ENCODE measurements at regions not wholly inside any gene's neighbourhood (a gene's known extent, or its start where the extent isn't known, plus 50 kb on each side); places are given as distances from the start of the nearest gene placed in this dataset.

DNA sequence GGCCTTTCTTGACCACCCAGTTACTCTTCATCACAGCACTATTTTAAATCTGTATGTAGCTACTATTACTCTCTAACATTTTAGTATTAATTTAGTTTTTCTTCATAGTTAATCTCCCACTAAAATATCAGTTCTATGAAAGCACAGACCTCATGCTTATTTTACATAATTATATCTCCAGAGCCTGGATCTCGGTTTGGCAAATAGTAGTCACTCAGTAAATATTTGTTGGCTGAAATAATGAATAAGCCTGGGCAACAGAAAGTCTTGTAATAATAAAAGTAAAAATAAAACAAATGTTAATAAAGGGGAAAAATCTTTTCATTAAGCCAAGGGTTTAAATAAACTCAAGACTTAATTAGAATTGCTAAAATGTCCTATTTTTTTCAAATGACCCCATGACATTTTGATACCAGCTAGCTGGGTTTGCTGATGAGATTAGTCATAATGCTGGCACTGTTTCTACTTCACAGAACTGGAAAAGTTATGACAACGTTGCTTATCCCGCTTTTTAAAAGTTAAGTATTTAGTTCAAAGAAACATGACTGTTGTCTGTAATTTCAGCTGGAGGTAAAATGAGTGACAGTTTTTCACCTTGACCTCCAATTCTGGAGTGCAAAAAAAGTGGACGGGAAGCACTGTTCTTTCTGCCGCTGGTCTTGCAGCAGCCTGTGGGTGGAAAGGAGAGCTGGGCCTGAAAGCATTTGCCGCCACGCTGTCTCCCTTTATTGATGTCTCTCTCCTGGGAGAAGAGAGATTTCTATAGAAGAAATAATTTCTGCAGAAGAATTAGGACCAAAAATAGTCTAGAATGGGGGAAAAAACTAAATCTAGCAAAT, 85.2 kb upstream of the SPATA13 start:
- intact Hi-C loops (cut with DNase I), result no loop called here
- Histone ChIP-seq H3K27ac (replicated peaks in 1 of 4) (no peak overlapping the region), H3K4me3 (no peak overlapping the region), H3K4me1 (peaks cover 0 to 27% (median 7%) of the 10 kb centered on the region in 4 donors), H3K36me3 (no peaks in the 10 kb centered on the region), H3K27me3 (no peaks in the 10 kb centered on the region), H3K9me3 (no peaks in the 10 kb centered on the region)
- 68% methylated on average over 7 of the region's 7 CpGs for WGBS
- TF ChIP-seq, protein P1, sequence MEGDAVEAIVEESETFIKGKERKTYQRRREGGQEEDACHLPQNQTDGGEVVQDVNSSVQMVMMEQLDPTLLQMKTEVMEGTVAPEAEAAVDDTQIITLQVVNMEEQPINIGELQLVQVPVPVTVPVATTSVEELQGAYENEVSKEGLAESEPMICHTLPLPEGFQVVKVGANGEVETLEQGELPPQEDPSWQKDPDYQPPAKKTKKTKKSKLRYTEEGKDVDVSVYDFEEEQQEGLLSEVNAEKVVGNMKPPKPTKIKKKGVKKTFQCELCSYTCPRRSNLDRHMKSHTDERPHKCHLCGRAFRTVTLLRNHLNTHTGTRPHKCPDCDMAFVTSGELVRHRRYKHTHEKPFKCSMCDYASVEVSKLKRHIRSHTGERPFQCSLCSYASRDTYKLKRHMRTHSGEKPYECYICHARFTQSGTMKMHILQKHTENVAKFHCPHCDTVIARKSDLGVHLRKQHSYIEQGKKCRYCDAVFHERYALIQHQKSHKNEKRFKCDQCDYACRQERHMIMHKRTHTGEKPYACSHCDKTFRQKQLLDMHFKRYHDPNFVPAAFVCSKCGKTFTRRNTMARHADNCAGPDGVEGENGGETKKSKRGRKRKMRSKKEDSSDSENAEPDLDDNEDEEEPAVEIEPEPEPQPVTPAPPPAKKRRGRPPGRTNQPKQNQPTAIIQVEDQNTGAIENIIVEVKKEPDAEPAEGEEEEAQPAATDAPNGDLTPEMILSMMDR (IDR thresholded peaks at IDR 0.05), result no peak
- TF ChIP-seq EP300 (IDR thresholded peaks at IDR 0.05) (no peak), POLR2A (IDR thresholded peaks at IDR 0.05; ENCODE audit: low read depth) (no peak), POLR2AphosphoS5 (IDR thresholded peaks at IDR 0.05) (no peak)
- no peak for DNase-seq (ENCODE audit: extremely low spot score)

DNA sequence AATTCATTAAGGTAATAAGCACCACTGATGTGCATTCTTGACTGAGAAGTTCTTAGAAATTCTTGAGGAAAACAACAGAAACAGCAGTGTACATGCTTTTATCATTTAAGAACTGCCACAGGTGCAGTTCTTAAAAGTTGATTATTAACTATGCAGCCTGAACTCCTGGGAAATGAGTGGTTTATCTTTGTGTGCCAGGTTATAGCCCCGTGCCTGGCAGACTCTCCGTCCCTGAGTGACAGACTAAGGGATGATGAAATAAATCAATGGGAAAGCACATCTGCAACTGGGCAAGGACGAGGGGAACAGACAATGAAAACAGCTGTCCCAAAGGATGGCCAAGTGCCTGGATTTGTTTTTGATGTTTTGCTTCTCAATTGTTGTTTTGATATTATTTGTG, 84.4 kb upstream of the SPATA13 start:
- H3K36me3 ChIP-seq, result no peaks in the 10 kb centered on the region
- no peak overlapping the region for H3K27ac ChIP-seq (replicated peaks in 1 of 4)
- WGBS, result 69% methylated on average over 3 of the region's 3 CpGs

DNA sequence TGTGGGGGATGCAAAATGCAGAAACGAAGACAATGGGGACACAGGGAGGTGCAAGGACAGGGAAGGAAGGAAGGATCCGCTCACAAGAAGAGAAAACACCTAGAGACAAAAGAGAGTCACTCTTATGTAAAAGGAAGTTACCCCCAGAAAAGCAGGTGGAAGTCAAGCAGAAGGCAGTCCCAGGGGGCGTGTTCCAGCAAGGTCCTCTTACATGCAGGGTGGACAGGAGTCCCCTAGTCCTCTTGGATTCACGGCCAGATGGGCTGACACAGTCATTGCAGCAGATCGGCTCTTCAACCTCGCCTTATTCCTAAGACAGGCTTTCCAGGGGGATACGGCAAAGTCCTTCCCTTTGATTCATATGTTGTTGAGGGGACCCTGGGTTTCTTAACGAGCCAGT, 83.9 kb upstream of the SPATA13 start:
- H3K4me3 ChIP-seq, result no peak overlapping the region
- TF ChIP-seq POLR2A (IDR thresholded peaks at IDR 0.05; ENCODE audit: low read depth) (no peak), POLR2AphosphoS5 (IDR thresholded peaks at IDR 0.05) (no peak), EP300 (IDR thresholded peaks at IDR 0.05) (no peak)
- TF ChIP-seq, protein P1 (IDR thresholded peaks at IDR 0.05), result no peak
- H3K27me3 ChIP-seq, result no peaks in the 10 kb centered on the region
- WGBS, result 90% methylated on average over 8 of the region's 8 CpGs
- intact Hi-C loops (cut with DNase I), result no loop called here
- no peak overlapping the region for H3K27ac ChIP-seq (replicated peaks in 1 of 4)
- peaks cover 0 to 25% (median 5%) of the 10 kb centered on the region in 4 donors for H3K4me1 ChIP-seq
- no peak for DNase-seq (ENCODE audit: extremely low spot score)
- no peaks in the 10 kb centered on the region for H3K36me3 ChIP-seq
- no peaks in the 10 kb centered on the region for H3K9me3 ChIP-seq

More for the DNA sequence above, 84.4 kb upstream of the SPATA13 start:
- intact Hi-C loops (cut with DNase I), result no loop called here
- no peaks in the 10 kb centered on the region for H3K9me3 ChIP-seq
- no peaks in the 10 kb centered on the region for H3K27me3 ChIP-seq
- TF ChIP-seq EP300 (IDR thresholded peaks at IDR 0.05), result no peak
- TF ChIP-seq, protein P1 (IDR thresholded peaks at IDR 0.05), result no peak
- no peak for TF ChIP-seq POLR2A (IDR thresholded peaks at IDR 0.05; ENCODE audit: low read depth)
- no peak for TF ChIP-seq POLR2AphosphoS5 (IDR thresholded peaks at IDR 0.05)
- no peak overlapping the region for H3K4me3 ChIP-seq
- peaks cover 0 to 27% (median 5%) of the 10 kb centered on the region in 4 donors for H3K4me1 ChIP-seq
- no peak for DNase-seq (ENCODE audit: extremely low spot score)

DNA sequence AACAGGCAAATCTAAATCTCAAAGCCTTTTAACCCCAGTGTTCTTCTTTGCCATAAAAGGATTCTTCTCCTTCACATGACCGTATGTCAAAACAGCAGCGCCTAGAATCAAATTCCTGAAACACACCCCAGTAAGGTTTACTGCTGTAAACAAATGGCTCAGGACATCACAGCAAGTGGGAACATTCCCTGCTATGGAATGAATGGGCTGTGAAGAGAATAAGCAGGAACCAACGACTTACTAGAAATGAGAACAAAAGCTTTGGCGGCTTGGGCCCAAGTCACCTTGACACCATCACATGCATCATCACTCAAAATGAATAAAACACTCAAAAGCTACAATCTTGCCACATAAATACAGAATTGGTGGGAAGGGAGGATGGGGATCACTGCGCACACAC, 80.4 kb upstream of the SPATA13 start:
- TF ChIP-seq EP300 (IDR thresholded peaks at IDR 0.05), result no peak
- no peak for TF ChIP-seq POLR2AphosphoS5 (IDR thresholded peaks at IDR 0.05)
- TF ChIP-seq, protein P1 (IDR thresholded peaks at IDR 0.05), result no peak
- TF ChIP-seq POLR2A (IDR thresholded peaks at IDR 0.05; ENCODE audit: low read depth), result no peak
- H3K36me3 ChIP-seq, result no peaks in the 10 kb centered on the region
- no peaks in the 10 kb centered on the region for H3K9me3 ChIP-seq
- peaks cover 0 to 2% (median 0%) of the 10 kb centered on the region in 4 donors for H3K27me3 ChIP-seq
- H3K27ac ChIP-seq (replicated peaks in 1 of 4), result no peak overlapping the region
- 78% methylated on average over 5 of the region's 5 CpGs for WGBS
- intact Hi-C loops (cut with DNase I), result no loop called here
- no peak overlapping the region for H3K4me3 ChIP-seq
- no peak for DNase-seq (ENCODE audit: extremely low spot score)
- H3K4me1 ChIP-seq, result peaks cover 0 to 13% (median 3%) of the 10 kb centered on the region in 4 donors

Data from esophagus muscularis mucosa (tissue), 4 donors.